DMS 273 (cell line): ENCODE measurements at regions not wholly inside any gene's neighbourhood (a gene's known extent, or its start where the extent isn't known, plus 50 kb on each side); places are given as distances from the start of the nearest gene placed in this dataset.

ENCODE experiments used
- DNase-seq: peaks from one replicate; lab custom pipeline; 2025; ENCODE audit not compliant: unreplicated experiment; lab: John Stamatoyannopoulos, UW

DNA sequence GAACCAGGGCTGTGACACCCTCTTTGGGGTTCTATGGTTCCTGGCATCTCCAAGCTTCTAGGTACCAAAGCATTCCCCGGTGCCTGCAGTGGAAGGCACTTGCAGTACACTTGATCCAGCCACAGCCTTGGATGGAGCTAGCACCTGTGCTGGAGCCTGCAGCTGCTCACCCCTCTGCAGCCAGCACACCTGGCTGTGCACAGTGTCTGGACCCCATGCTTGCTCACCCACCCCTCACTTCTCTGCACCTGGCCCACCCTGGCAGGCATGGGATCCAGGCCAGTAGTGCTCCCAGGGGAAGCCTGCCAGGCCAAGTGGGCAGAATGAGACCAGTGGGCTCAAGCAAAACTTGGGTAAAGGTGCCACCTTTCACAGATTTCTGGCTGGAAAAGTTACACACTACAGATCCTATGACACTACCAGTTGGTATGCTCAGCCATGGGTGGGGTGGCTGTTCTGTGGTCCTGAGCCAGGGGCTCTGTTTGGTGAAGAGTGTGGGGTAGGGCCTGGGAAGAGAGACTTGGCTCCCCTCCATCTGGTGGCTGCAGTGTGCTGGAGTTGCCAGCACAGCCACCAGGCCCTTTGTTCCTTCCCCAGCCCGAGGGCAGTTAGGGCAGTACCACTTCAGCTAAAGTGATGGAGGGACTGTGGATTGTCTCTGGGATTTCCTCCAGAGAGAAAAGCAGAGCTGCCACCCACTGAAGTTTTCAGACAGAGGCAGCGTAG lies 157.8 kb upstream of the LRRC7 start:
- no peak for DNase-seq

DNA sequence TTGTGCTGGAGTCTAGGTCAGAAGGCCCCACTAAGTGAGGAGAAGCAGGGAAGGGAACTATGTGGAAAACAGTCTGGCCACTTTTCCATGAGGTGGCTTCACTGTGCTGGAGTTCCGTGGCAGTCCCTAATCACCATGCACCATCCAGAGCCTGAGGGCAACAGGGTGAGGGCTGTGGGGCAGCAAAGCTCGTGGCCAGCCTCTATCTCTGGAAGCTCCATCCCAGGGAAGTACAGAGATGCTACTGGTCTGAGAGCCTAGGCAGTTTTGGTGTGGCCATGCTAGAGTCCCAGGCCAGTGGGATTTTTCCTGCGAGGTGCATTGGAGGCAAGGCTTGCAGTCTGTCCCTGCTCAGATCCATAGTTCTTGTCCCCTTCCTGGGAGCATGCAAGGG lies 157.3 kb upstream of the LRRC7 start:
- no peak for DNase-seq

- DNase-seq, result no peak
Observed at GRCh38 chr1:69410893-69411292, 156.8 kb upstream of the LRRC7 start.

DNA sequence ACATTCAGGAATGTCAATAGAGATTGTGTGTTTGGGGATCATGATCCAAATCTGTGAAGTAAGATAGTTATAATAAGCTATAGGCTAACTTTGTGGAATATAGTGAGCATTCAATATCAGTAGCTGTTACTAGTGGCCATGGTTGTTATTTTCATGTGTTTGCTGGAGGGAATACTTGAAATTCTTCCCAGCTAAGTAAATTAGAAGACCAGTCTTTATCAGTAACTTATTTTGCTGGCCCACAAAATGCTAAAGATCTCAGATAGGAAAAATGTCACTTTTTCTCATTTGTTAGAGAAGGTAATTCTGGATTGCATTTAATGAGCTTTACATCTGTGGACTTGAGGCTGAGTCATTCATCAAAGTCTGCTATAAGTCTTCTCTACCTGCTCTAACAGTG lies 156.1 kb upstream of the LRRC7 start:
- DNase-seq, result no peak

- no peak for DNase-seq
Observed at GRCh38 chr1:69413129-69413528, 154.6 kb upstream of the LRRC7 start.

- DNase-seq, result no peak
Observed at GRCh38 chr1:69414574-69414973, 153.1 kb upstream of the LRRC7 start.

GRCh38 chr1:69421286-69421685 lies 146.4 kb upstream of the LRRC7 start:
- no peak for DNase-seq

- DNase-seq, result no peak
Observed at GRCh38 chr1:69425871-69426270, 141.9 kb upstream of the LRRC7 start.

DNA sequence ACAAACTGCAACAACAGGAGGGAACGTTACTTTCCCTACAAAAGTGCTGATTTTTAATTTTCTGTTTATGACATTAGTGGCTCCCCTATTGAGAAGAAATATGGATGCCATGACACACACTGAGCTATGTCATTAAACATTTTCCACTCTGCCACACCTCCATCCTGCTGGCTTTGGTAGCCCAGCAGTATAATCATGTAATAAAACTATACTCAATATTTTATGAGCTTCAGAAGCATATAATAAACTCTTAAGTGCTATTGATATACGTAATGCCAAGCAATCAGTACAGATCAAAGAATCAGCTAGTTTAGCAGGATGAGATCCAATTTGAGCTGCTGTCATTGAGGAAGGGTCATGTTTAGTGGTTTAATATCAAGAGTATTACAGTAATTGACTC lies 141.3 kb upstream of the LRRC7 start:
- no peak for DNase-seq

DNA sequence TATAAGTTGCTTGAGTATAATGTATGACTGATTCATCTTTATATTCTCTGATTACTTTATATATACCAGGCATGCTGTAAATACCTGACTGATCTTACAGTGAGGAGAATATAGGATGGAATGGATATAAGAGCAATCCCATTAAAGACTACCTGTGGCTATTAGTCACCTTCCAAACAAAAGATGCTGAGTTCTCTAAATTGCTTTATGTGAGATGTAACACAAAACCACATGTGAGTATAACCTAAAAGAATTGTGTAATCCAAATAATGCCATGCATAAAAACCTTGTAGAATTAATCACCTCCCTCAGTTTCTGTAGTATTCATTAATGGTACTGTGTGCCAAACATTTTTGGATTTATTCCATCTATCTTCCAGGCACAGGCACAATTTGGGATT lies 134.6 kb upstream of the LRRC7 start:
- no peak for DNase-seq

DNA sequence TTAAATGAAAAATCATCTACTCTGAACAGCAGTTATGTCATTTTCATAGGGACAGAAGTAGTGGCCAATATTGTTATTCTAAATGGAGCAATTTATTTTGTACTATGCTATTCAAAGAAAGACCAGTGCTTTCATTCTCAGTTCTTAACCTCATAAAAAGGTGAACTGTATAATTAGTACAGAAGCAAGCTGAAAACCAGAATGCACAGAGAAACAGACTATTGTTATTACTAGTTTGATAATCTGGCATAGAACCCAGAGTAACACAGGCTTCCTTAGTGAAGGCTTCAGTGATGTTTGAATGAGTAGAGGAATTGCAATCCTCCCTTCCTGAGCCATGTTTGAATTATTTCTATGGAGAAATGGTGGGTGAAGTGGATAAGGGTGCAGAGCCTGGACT lies 131.6 kb upstream of the LRRC7 start:
- no peak for DNase-seq

DNA sequence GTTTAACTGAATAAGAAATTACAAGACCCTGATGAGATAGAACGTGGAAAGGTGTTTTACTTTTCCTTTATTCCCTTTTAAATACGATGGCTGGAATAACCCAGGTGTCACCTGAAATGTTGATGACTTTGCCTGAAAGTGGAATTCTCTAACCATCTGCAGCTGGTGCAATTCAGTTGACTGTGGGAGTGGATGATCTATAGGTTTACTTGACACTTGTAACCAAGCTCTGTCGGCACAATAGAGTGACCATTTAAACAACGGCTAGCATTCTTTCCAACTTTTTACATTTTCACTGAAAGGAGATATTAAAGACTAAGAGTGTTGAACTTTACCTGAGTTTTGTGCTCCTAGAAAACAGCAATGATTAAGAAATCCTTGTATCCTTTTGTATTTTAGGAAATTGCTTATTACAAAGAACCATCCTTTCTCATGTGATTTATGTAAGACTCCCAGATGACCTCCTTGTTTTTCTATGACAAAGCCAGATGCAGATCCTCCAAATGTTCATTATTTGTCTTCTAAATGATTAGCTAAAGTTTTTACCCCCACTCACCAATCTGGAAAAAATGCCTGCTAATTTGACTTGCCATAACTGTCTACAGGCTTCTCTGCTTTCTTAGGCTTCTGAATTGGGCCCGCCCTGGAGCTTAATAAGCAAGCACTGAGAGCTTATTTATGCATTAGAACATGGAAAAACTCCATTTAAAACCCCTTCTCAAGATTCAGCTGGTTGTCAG lies 129.5 kb upstream of the LRRC7 start:
- no peak for DNase-seq

DNA sequence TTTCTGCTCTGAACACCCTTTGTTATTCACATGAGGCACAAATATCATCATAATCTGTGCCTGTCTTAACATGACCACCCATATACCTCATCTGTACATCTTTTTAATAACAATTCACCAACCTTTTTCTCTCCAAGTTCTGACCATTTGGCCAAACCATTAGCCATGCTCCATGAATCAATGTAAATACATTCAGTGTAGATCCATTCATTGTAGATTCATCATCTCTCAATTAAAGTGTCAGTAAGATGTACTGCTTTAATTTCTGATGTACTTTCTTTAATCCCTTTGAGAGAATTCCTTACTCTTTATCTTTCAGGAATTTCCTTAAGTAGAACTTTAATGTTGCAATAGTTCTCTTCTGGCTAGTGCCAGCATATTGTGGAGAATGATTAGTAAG lies 126.2 kb upstream of the LRRC7 start:
- DNase-seq, result no peak

DNA sequence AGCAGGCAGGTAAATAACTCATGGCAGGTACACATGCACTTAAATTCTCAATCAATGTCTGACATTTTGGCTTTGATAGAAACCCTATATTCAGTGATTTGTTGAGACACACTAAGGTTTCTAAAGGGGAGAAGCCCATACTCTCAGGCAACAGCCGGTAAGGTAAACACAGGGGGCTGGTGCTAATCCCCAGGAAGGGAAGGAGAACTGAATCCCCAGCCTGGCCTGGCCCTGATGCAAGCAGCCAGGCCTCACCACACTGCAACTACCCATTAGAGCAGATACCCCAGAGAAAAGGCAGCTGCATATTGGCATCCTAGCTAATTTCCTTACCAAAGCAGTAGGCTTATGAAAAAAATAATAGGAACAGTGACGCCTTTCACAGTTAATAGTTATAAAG lies 116.5 kb upstream of the LRRC7 start:
- DNase-seq, result no peak

GRCh38 chr1:69455718-69456117 lies 112.0 kb upstream of the LRRC7 start:
- DNase-seq, result no peak

- no peak for DNase-seq
Observed at GRCh38 chr1:69459244-69459643, 108.5 kb upstream of the LRRC7 start.

DNA sequence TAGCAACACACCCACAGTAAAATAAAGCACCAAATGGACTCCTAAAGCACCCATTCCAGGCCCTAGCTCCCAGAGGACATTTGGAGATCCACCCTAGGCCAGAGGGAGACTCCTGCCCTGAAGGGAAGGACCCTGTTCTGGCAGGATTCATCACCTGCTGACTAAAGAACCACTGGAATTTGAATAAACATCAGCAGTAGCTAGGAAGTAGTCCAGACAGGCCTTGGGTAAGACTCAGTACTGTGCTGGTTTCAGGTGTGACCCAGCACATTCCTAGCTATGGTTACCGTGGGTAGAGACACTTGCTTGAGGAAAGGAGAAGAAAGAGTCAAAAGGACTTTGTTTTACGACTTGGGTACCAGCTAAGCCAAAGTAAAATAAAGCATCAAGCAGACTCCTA lies 92.7 kb upstream of the LRRC7 start:
- no peak for DNase-seq

- DNase-seq, result no peak
Observed at GRCh38 chr1:69479734-69480133, 88.0 kb upstream of the LRRC7 start.

- no peak for DNase-seq
Observed at GRCh38 chr1:69483246-69483645, 84.5 kb upstream of the LRRC7 start.

- DNase-seq, result no peak
Observed at GRCh38 chr1:69485616-69486015, 82.1 kb upstream of the LRRC7 start.

DNA sequence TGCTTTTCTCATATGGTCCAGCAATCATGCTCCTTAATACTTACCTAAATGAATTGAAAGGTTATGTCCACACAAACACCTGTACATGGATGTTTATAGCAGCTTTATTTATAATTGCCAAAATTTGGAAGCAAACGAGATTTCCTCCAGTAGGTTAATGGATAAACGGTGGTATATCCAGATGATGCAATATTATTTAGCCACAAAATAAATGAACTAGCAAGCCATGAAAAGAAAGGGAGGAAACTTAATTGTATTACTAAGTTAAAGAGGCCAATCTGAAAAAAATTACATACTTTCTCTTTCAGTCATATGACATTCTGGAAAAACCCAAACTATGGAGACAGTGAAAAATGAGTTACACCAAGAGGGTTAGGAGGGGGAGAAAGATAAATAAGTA lies 76.3 kb upstream of the LRRC7 start:
- no peak for DNase-seq

DNA sequence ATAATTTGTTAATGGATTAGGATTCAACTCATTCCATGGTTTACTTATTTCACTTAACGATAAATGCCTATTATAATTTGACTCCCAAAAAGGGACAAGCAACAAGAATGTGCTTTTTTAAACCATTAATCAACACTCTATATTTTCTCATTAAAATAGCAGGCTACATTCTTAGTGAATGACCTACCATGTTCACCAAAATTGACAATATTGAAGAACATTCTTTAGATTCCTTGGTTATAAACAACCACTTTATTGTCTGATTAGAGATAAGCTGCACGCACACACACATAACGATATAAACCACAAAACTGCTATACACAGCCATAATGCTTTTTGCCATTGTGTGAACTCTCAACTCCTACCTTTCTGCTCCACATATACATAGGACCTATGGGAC lies 75.4 kb upstream of the LRRC7 start:
- no peak for DNase-seq

DNA sequence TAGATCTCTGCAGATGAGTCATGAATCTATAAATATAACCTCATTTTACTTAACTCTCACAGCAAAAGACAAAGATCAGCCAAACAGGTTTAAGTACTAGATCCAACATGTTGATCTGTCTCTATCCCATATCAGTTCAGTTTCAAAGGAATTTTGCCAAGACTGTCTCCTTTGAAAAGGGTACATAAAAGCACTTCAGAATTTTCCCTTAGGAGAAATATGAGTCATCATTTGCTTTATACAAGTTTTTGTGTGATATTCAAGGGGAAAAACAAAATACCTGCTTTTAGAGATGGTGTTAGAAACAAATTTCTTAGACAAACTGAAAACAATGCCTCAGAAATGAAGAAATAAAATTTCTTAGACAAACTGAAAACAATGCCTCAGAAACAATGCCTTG lies 73.5 kb upstream of the LRRC7 start:
- no peak for DNase-seq
